SU-DHL-6 (cell line): ENCODE measurements at regions not wholly inside any gene's neighbourhood (a gene's known extent, or its start where the extent isn't known, plus 50 kb on each side); places are given as distances from the start of the nearest gene placed in this dataset.

Experiments
- CTCF ChIP-seq: fragments of 200-600 bp; sonication (generic); IDR thresholded peaks from one replicate; pipeline ENCODE4 v1.5.1; 2017; ENCODE audit warnings: antibody characterized with exemption, mild to moderate bottlenecking, low read length, moderate library complexity; ENCODE audit not compliant: insufficient read depth, poor library complexity, severe bottlenecking
- EZH2phosphoT487 ChIP-seq: fragments of 200-600 bp; sonication (generic), shearing (Covaris generic); conservative IDR thresholded peaks from 2 replicates; pipeline ENCODE4 v1.6.1; 2018; ENCODE audit warnings: mild to moderate bottlenecking, antibody characterized with exemption, low read length, moderate library complexity, mixed read lengths

- no peak for TF ChIP-seq CTCF
- no peak for TF ChIP-seq EZH2phosphoT487
These were observed 218.3 kb upstream of the RND3 start for GRCh38 chr2:150705767-150706166.
